ENCODE measurements at regions not wholly inside any gene's neighbourhood (a gene's known extent, or its start where the extent isn't known, plus 50 kb on each side); places are given as distances from the start of the nearest gene placed in this dataset.

- no peak for TF ChIP-seq FOXM1 (IDR thresholded peaks at IDR 0.05; ENCODE audit: borderline replicate concordance)
- no peak for TF ChIP-seq SUZ12 (IDR thresholded peaks at IDR 0.05)
- no peak for TF ChIP-seq ZNF384 (IDR thresholded peaks at IDR 0.05)
- TF ChIP-seq FOXK2 (IDR thresholded peaks at IDR 0.05): no peak
- no peak for TF ChIP-seq FOXA1 (IDR thresholded peaks at IDR 0.05)
- TF ChIP-seq SP1 (IDR thresholded peaks at IDR 0.05): no peak
- no peak for TF ChIP-seq L3MBTL2 (conservative IDR thresholded peaks at IDR 0.05)
- TF ChIP-seq BHLHE40 (IDR thresholded peaks at IDR 0.05; ENCODE audit: borderline replicate concordance): no peak
Measured at GRCh38 chr1:209389258-209389657, 194.3 kb upstream of the CAMK1G start.
